ENCODE measurements at regions not wholly inside any gene's neighbourhood (a gene's known extent, or its start where the extent isn't known, plus 50 kb on each side); places are given as distances from the start of the nearest gene placed in this dataset.
A peak's percentile ranks its signal among the peaks of the same experiment; 100 is the strongest.

DNA sequence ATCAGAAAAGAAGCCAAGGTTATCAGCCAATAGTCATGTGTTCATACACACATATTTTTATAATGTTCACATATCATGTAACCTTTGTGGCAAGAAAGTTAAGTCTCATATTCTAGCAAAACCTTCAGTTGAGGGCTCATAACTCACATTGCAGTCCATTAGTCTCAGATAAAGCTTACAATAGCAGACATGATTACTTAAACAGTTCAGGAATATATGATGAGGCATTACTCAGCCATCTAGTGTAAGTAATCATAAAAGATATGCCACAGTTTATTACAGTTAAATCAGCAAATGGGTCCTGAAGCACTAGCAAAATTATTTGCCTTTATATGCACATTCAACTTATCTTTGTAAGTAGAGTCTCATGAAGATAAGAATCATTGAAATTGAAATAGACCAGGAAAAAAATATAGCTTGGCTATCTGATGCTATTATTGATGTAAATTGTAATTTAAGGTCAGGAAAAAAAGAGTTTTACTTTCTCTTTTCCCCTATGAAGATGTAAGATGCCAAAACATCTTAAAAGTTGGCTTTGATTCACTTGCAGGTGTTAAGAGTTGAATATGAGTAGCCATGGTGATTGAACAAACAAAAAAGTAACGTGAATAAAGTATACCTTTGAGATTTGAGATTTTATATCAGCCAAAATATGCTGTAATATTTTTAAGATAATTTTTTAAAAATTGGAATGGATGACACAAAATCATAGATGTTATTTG is 537.0 kb downstream of the SLC6A15 start:
- TF ChIP-seq, protein P1, sequence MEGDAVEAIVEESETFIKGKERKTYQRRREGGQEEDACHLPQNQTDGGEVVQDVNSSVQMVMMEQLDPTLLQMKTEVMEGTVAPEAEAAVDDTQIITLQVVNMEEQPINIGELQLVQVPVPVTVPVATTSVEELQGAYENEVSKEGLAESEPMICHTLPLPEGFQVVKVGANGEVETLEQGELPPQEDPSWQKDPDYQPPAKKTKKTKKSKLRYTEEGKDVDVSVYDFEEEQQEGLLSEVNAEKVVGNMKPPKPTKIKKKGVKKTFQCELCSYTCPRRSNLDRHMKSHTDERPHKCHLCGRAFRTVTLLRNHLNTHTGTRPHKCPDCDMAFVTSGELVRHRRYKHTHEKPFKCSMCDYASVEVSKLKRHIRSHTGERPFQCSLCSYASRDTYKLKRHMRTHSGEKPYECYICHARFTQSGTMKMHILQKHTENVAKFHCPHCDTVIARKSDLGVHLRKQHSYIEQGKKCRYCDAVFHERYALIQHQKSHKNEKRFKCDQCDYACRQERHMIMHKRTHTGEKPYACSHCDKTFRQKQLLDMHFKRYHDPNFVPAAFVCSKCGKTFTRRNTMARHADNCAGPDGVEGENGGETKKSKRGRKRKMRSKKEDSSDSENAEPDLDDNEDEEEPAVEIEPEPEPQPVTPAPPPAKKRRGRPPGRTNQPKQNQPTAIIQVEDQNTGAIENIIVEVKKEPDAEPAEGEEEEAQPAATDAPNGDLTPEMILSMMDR (IDR thresholded peaks at IDR 0.05; ENCODE audit: low read depth, low read length), result no peak
- H3K9me3 ChIP-seq (ENCODE audit: control insufficient read depth, insufficient read depth, low read length), result no peaks in the 10 kb centered on the region

DNA sequence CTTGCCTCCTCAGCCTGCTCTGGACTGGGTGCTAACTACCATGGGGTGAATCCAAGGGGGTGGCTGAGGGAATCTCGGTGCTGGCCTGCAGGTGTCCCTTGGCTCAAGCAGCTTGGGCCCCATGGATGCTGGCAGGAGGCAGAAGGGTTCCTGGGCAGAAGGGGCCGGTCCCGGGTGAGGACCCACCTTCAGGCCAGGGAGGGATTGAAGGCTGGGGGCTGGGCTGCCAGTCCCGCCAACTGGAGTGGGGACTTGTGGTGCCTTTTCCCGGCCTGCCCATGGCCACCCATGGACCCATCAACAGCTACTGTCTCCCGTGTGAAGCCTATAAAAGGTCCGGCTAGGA is 550.1 kb downstream of the SLC6A15 start:
- H3K27ac ChIP-seq (ENCODE audit: low read depth, low read length), result no peak overlapping the region
- no peak overlapping the region for H3K4me3 ChIP-seq (ENCODE audit: low read depth, low read length)
- peaks cover 14% of the 10 kb centered on the region; the same call in 1 of the 2 replicates for H3K9me3 ChIP-seq (ENCODE audit: control insufficient read depth, insufficient read depth, low read length)
- TF ChIP-seq, protein P1 (IDR thresholded peaks at IDR 0.05; ENCODE audit: low read depth, low read length), result no peak
- CTCF ChIA-PET, result no interaction called here
- no peak for DNase-seq (ENCODE audit: low read depth, low spot score)
- POLR2A ChIA-PET, result no interaction called here
- no peaks in the 10 kb centered on the region for H3K27me3 ChIP-seq (ENCODE audit: control insufficient read depth, insufficient read depth, low read length)

More for the DNA sequence above, 537.0 kb downstream of the SLC6A15 start:
- no peak overlapping the region for H3K27ac ChIP-seq (ENCODE audit: low read depth, low read length)
- no peak overlapping the region for H3K4me3 ChIP-seq (ENCODE audit: low read depth, low read length)
- POLR2A ChIA-PET, result no interaction called here
- H3K27me3 ChIP-seq (ENCODE audit: control insufficient read depth, insufficient read depth, low read length), result no peaks in the 10 kb centered on the region
- CTCF ChIA-PET, result no interaction called here
- peak; percentile 39 for DNase-seq (ENCODE audit: low read depth, low spot score)

GRCh38 chr12:84361651-84362551 is 550.7 kb downstream of the SLC6A15 start:
- no peak for DNase-seq (ENCODE audit: low read depth, low spot score)
- Histone ChIP-seq H3K27ac (ENCODE audit: low read depth, low read length) (no peak overlapping the region), H3K4me3 (ENCODE audit: low read depth, low read length) (no peak overlapping the region), H3K9me3 (ENCODE audit: control insufficient read depth, insufficient read depth, low read length) (peaks cover 14% of the 10 kb centered on the region; the same call in 1 of the 2 replicates), H3K27me3 (ENCODE audit: control insufficient read depth, insufficient read depth, low read length) (no peaks in the 10 kb centered on the region)
- TF ChIP-seq, protein P1 (IDR thresholded peaks at IDR 0.05; ENCODE audit: low read depth, low read length), result no peak
- POLR2A ChIA-PET, result no interaction called here
- CTCF ChIA-PET, result no interaction called here

DNA sequence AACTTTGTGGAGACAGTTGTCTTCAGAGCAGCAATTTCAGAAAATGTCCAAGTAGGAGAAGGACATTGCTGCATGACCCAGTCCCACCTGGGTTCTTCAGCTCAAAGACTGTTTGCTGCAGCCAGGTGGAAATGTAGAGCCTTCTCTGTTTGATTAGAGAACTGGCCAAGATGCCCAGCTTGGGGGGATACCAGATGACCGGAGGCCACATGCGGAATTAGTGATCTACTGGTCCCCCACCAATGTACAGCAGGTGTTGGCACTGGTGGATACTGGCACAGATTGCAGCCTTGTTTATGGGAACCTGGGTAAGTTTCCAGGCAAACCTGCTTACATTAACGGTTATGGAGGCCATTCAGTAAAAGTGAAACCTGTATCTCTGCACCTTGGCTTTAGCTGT is 555.3 kb downstream of the SLC6A15 start:
- Histone ChIP-seq H3K27ac (ENCODE audit: low read depth, low read length) (no peak overlapping the region), H3K9me3 (ENCODE audit: control insufficient read depth, insufficient read depth, low read length) (peaks cover 10% of the 10 kb centered on the region; the same call in 1 of the 2 replicates), H3K27me3 (ENCODE audit: control insufficient read depth, insufficient read depth, low read length) (no peaks in the 10 kb centered on the region), H3K4me3 (ENCODE audit: low read depth, low read length) (no peak overlapping the region)
- TF ChIP-seq, protein P1 (IDR thresholded peaks at IDR 0.05; ENCODE audit: low read depth, low read length), result no peak
- ChIA-PET POLR2A (no interaction called here), CTCF (no interaction called here)
- no peak for DNase-seq (ENCODE audit: low read depth, low spot score)

- CTCF ChIA-PET, result no interaction called here
These were observed 556.4 kb downstream of the SLC6A15 start for GRCh38 chr12:84356224-84356623.

More at GRCh38 chr12:84356224-84356623, 556.4 kb downstream of the SLC6A15 start:
- TF ChIP-seq, protein P1 (IDR thresholded peaks at IDR 0.05; ENCODE audit: low read depth, low read length), result no peak
- no peak overlapping the region for H3K4me3 ChIP-seq (ENCODE audit: low read depth, low read length)
- no peaks in the 10 kb centered on the region for H3K9me3 ChIP-seq (ENCODE audit: control insufficient read depth, insufficient read depth, low read length)
- POLR2A ChIA-PET, result no interaction called here
- H3K27ac ChIP-seq (ENCODE audit: low read depth, low read length), result no peak overlapping the region
- DNase-seq (ENCODE audit: low read depth, low spot score), result no peak
- H3K27me3 ChIP-seq (ENCODE audit: control insufficient read depth, insufficient read depth, low read length), result no peaks in the 10 kb centered on the region

Data from AG04450 (cell line).